ENCODE measurements at regions not wholly inside any gene's neighbourhood (a gene's known extent, or its start where the extent isn't known, plus 50 kb on each side); places are given as distances from the start of the nearest gene placed in this dataset.

DNA sequence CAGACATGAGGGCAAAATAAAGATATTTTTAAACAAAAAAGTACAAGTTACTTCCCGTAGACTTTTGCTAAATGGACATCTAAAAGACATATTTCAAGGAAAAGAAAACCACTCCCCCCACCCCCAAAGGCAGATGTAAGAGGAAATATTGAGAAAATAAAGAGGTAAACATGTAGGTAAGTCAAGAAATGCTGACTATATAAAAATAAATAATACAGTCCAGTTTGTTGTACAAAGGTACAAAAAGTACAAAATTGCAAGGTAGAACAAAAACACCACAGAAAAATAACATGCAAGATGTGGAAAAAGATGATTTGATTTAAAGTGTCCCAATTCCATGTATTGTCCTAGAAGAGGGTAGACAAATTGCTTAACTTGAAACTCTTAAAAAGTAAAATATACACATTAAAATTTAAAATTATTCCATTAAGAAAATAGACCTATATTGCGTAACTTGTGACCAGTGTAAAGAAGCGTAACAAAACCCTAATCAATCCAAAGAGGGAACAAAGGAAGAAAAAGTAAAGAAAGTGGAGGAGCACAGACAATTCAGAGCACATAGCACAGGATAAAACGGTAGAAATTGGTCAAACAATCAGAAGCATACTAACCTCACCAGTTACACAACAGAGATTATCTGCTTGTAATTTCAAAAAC, 58.4 kb upstream of the FAM216B start:
- TF ChIP-seq CEBPG (CRISPR knock-in tag; IDR thresholded peaks at IDR 0.05) (no peak), CEBPG (tag; conservative IDR thresholded peaks at IDR 0.05 in 1 of 2, IDR thresholded peaks at IDR 0.05 in 1 of 2) (peak in 1 of 2 experiments; percentile 67; a peak in 2 of 4 replicates), MAFF (IDR thresholded peaks at IDR 0.05; ENCODE audit: low read length) (0 out of 2 replicates have a peak, but pooled peaks have one; percentile 7), C11orf30 (IDR thresholded peaks at IDR 0.05; ENCODE audit: low read depth) (peak; percentile 34; the same call in 1 of the 2 replicates), MAFG (tag; conservative IDR thresholded peaks at IDR 0.05) (0 out of 2 replicates have a peak, but pooled peaks have one; percentile 9), ZNF316 (IDR thresholded peaks at IDR 0.05) (peak; percentile 62)
- TF ChIP-seq, protein P1, sequence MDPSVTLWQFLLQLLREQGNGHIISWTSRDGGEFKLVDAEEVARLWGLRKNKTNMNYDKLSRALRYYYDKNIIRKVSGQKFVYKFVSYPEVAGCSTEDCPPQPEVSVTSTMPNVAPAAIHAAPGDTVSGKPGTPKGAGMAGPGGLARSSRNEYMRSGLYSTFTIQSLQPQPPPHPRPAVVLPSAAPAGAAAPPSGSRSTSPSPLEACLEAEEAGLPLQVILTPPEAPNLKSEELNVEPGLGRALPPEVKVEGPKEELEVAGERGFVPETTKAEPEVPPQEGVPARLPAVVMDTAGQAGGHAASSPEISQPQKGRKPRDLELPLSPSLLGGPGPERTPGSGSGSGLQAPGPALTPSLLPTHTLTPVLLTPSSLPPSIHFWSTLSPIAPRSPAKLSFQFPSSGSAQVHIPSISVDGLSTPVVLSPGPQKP (CRISPR knock-in tag; IDR thresholded peaks at IDR 0.05): no peak
- DNase-seq (ENCODE audit: extremely low read depth in 1 of 4, low spot score in 3 of 4): no peak
- in situ Hi-C loops (cut with MboI): no loop called here
- H3K27ac ChIP-seq (ENCODE audit: extremely low read depth, low read depth, low read length): no peak overlapping the region
- no peak overlapping the region for H3K4me2 ChIP-seq (ENCODE audit: insufficient read depth, low read length)
- intact Hi-C loops (cut with micrococcal nuclease): no loop called here
- H2AFZ ChIP-seq (ENCODE audit: low read depth, low read length): no peak overlapping the region
- no peaks in the 10 kb centered on the region for H3K9me1 ChIP-seq (ENCODE audit: control insufficient read depth, insufficient read depth, low read length)
- no peaks in the 10 kb centered on the region for H3K27me3 ChIP-seq (ENCODE audit: control insufficient read depth in 2 of 2, insufficient read depth in 2 of 2, low read length in 2 of 2)
- H3K36me3 ChIP-seq (ENCODE audit: control insufficient read depth, insufficient read depth, low read length): no peaks in the 10 kb centered on the region
- H4K20me1 ChIP-seq (replicated peaks; ENCODE audit: control insufficient read depth, insufficient read depth, low read length): no peaks in the 10 kb centered on the region
- no peaks in the 10 kb centered on the region for H3K9me3 ChIP-seq (replicated peaks; ENCODE audit: control insufficient read depth, insufficient read depth, low read depth, low read length)
- H3K4me1 ChIP-seq (replicated peaks in 1 of 2; ENCODE audit: control insufficient read depth in 2 of 2, insufficient read depth in 2 of 2, low read length in 2 of 2): no peaks in the 10 kb centered on the region
- no peak overlapping the region for H3K9ac ChIP-seq (ENCODE audit: insufficient read depth in 1 of 2, low read depth in 2 of 2, low read length in 2 of 2)
- POLR2A ChIA-PET: no interaction called here
- BruUV-seq (replicated peaks): no TSS peak
- H3K79me2 ChIP-seq (ENCODE audit: control insufficient read depth, insufficient read depth, low read length): no peaks in the 10 kb centered on the region
- CTCF ChIA-PET (ENCODE audit: low intra/inter-chr PET ratio): no interaction called here
- H3K4me3 ChIP-seq: no peak overlapping the region
- no peak for ATAC-seq
- no peak for FAIRE-seq
- WGBS (ENCODE audit: insufficient coverage, low coverage, missing lambda C conversion rate): 0% methylated on average over 4 of the region's 4 CpGs
